Activated CD8-positive, alpha-beta memory T cell treated with anti-CD3 and anti-CD28 coated beads for 4 hours (primary cell): ENCODE measurements at regions not wholly inside any gene's neighbourhood (a gene's known extent, or its start where the extent isn't known, plus 50 kb on each side); places are given as distances from the start of the nearest gene placed in this dataset.
"Not testable (repeated sequence)": the region's sequence is repeated elsewhere in the genome, so short reads cannot be mapped to it uniquely, and the experiment has no call there.

Experiments
- DNase-seq, 2 donors: peaks; one replicate each; pipeline ENCODE4 v3.0.0-alpha.2; 2020; ENCODE audit warnings: low read depth in 2 of 2

DNA sequence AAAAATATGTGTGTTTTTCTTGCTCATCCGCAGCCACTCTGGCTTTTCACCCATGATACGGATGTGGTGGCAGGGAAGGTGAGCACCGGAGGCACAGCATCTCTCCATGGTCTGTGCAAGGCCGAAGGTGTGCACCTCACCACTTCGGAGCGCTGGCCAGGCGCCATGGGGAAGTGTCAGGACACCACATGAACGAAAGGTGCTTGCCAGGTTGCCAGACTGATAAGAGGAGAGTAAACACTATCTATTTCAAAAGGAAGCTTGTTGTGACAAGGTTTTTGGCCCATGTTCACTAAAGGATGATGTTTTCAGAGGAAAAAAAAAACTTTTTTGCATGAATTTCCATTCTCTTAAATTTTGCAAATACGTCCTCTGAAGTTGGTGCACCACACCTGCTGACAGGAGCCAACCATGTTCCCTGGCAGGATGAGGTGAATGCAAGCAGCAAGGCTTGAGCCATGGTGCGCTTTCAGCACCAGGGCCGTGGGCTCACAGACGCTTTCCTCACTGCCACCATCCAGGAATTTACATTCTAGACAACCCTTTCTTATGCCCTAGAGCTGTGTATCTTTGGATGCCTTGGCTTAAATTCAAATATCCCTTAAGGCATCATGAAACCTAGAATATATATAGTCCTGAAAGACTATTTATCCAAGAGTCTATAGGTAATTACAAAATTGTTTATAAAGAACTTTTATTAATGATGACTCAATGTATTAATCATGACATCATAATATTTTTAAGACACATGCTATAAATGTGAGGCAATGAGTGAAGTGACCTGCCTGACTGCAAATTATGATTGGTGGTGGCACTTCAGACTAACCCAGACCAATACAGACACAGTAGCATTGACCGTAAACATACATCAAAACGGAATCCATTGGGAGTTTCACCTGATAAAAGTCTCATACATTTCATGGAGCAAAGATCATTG is 234.5 kb downstream of the TFAP2A start:
- no peak for DNase-seq

DNA sequence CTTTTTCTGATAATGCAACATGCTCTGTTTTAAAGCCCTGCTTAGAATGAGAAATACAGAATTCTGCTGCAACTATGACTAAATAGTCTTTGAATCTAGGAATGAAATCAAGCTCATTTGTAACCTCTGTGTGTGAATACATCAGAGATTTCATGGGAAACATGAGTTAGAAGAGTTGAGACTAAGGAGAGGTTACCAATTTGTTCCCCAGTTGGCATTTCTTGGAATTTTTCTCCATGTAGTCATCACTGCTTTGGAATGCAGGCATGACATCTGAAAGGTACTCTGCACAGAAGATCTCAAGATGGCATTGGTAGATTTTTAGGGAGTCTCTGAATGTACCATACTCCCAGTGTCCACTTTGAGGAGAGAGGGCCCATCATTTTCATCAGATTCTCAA is 237.2 kb downstream of the TFAP2A start:
- DNase-seq: no peak

DNA sequence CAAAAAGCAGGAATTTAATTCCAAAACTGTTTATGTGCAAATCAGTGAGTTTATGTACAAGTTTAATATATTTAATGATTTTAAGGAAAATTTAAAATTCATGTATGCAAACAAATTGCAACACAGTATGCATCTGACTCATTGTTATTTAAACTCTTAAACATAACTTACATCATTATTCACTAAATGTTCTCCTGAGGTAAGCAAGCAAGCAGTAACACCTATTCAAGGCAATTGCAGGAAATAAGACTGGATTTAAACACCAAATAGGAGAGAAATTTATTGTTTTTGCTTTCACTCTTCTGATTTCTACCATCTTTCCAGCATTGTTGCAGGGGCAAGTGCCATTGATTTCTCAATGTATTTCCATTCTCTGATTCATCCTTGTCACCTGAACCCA is 239.5 kb downstream of the TFAP2A start:
- DNase-seq: no peak

DNA sequence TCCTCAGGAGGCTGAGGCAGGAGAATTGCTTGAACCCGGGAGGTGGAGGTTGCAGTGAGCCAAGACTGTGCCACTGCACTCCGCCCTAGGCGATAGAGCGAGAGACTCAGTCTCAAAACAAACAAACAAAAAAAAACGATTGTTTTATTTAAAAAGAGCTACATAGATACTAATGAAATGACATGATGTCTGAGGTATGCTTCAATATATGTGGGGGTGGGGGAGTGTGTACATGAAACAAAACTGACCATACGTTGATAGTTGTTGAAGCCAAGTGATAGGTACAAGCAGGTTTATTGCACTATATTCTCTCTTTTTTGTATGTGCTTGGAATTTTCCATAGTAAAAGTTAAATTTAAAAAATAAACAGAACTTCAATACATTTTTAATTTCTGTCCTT is 240.1 kb downstream of the TFAP2A start:
- DNase-seq: no peak

DNA sequence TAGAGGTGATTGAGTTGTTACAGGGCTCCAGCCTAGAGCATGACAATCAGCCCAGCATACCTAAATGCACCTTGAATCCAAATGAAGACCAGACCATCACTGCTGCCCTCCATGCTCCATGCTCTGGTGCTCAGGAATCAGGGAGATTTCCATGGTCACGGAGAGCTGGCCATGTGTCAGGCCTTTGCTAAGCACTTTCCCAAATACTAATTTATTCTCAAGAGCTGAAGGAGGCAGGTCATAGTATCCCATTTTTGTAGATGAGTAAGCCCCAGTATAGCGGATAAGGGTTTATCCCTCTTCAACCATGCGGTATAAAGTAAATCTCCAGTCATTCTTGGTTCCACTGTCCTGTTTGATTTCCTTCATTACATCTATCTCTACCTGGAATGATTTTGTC is 240.8 kb downstream of the TFAP2A start:
- DNase-seq: no peak

DNA sequence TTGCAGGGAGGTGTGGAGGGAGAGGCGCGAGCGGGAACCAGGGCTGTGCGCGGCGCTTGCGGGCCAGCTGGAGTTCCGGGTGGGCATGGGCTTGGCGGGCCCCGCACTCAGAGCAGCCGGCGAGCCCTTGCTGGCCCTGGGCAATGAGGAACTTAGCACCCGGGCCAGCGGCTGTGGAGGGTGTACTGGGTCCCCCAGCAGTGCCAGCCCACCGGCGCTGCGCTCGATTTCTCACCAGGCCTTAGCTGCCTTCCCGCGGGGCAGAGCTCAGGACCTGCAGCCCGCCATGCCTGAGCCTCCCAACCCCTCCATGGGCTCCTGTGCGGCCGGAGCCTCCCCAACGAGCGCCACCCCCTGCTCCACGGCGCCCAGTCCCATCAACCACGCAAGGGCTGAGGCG is 243.2 kb downstream of the TFAP2A start:
- not testable (repeated sequence) for DNase-seq

DNA sequence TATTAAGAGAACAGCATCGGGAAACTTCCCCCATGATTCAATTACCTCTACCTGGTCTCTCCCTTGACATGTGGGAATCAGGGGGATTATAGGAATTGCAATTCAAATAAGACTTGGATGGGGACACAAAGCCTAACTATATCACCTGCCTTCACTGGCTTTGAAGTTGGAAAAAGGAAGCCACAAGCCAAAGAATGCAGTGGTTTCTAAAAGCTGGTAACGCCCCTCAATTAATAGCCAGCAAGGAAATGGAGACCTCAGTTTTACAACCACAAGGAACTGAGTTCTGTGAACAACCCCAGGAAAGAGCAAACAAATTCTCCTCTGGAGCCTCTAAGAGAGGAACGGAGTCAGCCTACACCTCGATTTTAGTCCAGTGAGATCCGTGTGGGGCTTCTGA is 244.1 kb downstream of the TFAP2A start:
- DNase-seq: no peak

DNA sequence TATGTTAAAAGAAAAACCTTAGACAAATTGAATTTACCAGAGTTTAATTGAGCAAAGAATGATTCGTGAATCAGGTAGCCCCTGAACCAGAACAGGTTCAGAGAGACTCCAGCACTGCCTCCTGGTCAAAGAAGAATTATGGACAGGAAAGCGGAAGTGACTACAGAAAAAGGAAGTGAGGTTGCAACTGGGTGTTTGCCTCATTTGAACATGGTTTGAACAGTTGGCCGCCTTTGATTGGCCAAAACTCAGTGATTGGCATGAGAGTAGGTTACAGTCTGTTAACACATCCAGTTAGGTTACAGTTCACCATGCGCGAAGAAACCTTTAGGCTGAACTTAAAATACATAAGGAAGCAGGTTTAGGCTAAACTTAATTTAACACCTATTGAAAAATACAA is 248.8 kb downstream of the TFAP2A start:
- no peak for DNase-seq

DNA sequence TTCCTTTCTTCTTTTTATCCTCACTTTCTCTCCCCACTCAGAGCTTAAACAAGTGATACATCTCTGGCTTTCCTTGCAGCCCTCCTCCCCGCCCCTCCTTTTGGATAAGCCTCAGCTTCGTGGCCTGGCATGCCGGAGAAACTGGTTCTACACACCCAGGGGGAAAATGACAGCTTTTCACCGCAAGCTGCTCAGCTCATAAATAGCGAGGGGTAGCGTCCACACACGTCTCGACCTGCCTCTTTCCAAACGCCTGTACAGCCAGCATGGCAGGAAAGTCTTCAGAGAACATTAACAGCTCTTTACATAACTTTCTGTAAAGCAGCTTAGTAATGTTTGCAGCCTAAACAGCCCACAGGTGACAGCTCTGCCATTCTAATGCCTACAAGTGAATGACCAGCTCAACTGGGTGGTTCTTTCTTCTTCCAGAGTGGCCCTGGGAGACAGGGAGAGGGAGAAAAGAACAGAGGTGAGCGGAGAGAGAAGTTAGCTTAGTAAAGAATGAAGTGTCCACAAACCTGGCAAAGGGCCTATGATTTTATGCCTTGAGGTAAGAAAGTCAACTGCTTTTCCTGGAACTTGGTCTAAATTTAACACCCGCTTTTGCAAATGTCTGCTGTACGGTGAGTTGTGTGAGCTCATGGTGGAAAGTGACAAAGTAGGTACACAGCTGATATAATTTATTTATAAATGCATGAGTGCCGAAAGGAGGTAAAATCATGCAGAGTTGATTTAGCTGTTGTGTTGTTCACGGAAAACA is 251.5 kb downstream of the TFAP2A start:
- DNase-seq: no peak

DNA sequence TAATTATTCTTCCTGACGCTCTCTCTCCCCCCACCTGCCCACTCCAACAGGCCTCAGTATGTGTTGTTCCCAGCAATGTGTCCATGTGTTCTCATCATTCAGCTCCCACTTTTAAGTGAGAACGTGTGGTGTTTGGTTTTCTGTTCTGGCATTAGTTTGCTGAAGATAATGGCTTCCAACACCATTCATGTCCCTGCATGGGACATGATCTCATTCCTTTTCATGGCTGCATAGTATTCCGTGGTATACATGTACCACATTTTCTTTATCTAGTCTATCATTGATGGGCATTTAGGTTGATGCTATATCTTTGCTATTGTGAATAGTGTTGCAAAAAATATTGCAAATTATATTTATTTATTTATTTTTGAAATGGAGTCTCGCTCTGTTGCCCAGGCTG is 258.0 kb downstream of the TFAP2A start:
- DNase-seq: no peak

DNA sequence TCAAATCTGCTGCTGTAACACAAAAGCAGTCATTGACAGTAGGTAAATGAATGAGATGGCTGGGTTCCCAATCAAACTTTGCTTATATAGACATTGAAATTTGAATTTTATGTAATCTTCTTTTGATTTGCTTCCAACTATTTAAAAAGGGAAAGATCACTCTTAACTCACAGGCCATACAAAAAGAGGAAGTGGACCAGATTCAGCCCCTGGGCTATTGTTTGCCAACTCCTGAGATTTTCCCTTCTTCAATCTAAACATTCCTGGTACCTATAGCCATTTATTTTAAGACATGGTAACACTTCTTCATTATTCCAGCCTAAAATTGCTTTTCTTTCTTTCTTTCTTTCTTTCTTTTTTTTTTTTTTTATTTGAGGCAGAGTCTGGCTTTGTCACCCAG is 260.6 kb downstream of the TFAP2A start:
- no peak for DNase-seq

DNA sequence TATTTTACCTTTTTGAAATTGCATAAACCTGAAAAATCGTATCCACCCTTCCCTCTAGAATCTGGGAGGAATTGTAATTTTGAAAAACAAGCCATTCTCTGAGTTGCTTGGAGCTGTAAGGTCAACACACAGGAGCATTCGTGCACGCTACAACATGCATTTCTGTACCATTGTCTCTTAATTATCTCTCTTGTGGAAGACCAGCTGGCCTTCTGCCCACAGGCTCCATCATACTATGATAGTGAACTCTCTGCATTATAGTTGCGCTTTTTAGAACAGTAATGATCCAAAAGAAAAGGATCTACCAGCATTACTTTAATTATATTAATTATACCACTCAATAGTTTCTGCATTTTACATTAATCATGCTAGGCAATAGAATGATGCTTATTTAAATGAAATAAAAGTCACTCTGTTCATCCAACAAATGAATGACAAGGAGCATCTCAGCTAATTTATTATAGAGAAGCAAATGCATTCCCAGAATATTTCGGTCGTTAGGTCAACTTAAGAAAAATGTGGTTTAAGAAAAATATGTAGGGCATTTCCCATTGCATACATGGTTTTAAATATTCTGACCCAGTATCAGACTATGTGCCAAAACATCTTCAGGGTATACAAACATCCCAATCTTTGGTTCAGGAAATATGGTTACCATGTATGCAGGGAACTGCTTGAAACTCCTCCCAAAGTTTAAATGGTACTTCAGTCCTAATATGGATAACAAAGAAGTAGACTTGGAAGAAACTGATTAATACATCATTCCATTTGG is 263.5 kb downstream of the TFAP2A start:
- no peak for DNase-seq

DNA sequence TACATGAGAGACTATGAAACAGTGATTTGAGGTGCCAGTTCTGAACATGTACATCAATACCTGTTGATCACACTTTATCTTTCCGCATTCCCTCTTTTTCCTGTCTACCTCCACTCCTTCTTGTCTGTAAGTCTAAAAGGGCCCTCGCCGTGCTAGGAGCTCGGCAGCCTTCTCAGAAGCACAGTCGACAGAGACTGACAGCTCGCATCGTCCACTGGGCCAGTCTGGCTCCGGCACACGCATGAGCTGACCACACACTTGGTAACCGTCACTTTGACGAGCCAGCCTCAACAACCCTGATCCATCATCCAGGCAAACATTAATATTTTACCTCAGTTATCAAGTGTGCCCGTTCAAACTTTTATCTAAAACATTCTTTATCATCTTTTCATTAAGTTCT is 265.3 kb downstream of the TFAP2A start:
- DNase-seq: no peak

DNA sequence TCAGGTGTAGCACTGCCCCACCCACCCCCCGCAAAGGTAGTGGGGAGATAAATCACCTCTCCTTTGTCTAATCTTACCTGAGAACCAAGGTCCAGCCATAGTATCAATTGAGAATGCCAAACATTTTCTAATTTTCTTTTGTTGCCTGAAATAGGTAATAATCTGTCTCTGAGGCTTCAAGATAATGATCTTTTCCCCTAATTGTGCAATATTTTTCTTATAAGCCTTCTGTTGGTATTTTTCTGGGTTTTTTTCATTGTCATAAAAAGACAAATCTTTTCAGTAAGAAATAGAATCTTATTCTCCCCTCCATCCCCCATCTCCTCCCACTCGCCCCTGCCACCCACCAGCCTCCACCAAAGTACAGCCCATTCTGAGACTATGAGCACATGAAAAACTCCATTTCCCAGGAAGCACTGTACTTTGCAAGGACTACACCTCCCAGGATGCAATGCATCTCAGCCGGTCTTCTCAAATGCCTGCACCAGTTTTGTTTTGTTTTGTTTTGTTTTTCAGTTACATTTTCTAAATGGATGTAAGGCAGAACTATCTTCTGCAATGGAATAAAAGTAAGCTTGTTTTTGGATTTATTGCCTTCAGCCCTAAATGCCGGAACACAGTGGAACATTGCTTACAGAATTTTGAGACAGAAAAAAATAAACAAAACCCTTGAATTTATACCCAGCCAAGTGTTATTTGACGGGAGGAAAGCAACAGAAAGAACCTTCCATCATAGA is 268.0 kb downstream of the TFAP2A start:
- no peak for DNase-seq

DNA sequence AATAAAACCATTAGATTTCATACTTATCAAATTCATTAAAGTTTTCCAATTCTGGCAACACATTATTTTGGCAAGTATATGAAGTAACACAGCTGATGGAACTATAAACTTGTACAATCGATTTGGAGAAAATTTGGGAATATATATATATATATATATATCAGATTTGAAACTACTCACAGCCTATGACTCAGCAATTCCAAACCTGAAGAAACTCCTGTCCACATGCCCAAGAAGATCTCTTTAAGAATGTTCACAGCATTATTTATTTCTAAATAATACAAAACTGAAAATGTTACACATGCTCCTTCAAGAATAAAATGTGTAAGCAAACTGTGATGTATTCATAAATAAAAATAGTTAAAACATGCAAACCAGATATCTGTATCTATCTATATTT is 270.1 kb downstream of the TFAP2A start:
- no peak for DNase-seq

DNA sequence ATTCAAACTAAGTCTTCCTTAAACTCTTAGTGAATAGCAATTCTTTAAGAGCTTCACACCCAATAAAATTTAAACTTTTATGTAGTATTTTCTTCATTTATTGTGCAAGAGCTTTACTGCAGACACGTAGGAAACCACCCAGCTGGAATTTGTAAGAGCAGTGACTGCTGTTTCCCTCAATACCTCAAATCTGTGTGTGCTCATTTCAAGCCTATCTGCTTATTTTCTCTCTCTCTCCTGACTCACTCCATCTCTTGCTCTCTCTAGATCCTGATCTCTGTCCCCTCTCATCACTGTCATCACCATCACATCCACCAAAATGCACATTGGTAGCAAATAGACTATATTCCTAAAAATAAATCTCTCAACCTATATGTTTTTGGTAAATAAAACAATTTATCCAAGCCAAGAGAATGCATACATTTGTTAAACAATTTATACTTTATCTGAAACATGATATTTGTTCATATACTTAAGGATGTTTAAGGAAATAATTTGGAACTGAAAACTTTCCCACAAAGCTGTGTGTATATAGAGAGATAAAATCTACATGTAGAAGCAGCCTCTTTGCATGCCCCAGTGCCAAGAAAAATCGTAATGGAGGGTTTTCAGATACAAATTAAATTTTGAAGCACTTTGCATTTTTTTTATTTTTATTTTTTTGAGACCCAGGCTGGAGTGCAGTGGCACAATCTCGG is 273.0 kb downstream of the TFAP2A start:
- DNase-seq: no peak

DNA sequence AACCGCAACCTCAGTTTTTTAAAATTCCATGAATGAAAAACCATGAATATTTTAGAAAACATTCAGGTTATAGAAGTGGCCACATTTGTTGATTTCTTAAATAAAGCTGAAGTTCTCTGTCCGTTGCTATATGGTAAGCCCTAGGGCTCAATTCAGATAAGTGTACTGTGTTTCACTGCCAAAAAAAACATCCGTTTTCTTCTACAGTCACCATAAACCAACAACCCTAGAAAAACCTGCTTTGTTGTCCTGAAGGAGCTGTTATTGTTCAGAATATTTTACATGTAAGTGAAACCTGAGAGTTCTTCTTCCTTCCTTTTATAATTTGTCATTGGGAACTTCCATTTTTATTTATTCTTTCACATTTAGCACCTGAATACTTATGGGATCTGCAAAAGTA is 274.1 kb downstream of the TFAP2A start:
- DNase-seq: no peak

DNA sequence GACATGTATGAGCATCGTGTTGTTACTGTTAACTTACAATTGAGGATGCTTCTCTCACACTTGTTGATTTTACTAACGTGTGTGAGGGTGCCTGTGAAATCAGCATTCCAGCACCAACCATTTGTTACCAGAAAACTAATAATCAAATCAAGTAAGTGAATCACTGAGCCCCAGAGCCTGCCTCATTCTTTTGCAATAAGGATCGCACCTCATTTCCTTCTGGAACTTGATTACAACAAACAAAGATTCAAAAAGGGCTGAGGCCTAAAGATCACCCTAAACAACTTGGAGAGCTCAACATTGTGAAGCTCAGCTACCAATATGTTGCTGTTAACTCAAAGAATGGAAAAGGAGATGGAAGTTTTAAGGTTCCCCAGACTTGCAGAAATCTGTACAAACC is 274.7 kb downstream of the TFAP2A start:
- DNase-seq: no peak

DNA sequence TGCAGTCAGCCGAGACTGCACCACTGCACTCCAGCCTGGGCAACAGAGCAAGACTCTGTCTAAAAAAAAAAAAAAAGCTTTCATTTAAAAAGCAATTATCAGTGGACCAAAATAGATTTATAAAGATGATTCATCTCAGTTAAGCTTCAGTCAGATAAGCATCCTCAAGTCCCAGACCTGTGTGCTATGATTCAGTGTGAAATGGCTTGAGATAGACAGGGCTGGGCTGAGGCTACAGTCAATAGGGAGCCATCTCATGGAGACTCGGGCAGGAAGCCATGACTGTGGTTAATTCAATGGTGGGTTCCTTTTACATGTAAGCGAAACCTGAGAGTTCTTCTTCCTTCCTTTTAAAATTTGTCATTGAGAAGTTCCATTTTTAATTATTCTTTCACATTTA is 276.0 kb downstream of the TFAP2A start:
- no peak for DNase-seq

DNA sequence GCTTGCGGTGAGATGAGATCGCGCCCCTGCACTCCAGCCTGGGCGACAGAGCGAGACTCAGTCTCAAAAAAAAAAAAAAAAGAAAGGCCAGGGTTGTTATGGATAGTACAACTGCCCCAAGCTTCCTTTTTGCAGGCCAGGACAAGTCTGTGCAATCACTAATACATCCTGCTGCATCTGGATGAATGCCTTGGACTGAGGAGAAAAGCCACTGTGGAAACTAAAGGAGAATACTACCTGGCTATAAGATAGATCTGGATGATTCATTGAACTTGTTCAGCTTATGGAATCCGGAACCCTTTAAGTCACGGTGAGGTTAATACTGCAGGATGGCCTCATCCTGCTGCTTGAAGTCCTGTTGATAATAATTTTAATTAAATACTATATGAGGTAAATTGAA is 278.2 kb downstream of the TFAP2A start:
- DNase-seq: no peak

DNA sequence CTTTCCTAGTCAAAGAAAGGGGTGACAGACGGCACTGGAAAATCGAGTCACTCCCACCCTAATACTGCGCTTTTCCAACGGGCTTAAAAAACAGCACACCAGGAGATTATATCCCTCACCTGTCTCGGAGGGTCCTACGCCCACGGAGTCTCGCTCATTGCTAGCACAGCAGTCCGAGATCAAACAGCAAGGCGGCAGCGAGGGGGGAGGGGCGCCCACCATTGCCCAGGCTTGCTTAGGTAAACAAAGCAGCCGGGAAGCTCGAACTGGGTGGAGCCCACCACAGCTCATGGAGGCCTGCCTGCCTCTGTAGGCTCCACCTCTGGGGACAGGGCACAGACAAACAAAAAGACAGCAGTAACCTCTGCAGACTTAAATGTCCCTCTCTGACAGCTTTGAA is 280.7 kb downstream of the TFAP2A start:
- not testable (repeated sequence) for DNase-seq
